ENCODE measurements at regions not wholly inside any gene's neighbourhood (a gene's known extent, or its start where the extent isn't known, plus 50 kb on each side); places are given as distances from the start of the nearest gene placed in this dataset.

DNA sequence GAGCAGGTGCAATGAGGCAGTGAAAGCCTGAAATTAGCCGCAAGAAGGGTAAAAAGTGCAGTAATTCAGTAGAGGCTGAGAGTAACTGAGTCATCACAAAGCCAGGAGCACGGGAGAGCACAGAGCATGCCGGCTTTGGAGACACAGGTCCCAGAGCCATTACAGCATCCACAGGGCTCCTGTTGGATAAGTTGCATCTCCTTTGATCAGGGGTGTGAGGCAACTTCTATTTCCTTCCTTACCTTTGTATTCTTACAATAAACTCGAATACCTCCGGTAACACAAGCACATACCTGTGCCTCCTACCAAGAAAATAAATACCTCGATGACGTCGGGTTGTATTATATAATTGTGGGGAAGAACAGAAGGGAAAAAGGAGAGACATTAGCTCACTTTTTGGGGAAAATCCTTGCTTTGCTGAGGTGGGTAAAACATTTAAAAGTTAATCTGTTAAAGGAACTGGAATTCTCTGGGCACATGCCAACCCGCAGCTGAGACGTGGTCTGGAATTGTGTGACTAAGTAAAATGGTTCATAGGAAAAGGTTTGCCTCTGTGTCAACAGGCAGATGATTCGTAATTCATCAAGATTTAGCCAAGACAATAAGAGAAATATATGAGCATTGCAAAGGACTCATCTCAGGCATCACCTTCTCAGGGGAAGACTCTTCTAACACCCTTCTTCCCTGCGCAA is 360.7 kb upstream of the ZFP64 start:
- no peak for DNase-seq

DNA sequence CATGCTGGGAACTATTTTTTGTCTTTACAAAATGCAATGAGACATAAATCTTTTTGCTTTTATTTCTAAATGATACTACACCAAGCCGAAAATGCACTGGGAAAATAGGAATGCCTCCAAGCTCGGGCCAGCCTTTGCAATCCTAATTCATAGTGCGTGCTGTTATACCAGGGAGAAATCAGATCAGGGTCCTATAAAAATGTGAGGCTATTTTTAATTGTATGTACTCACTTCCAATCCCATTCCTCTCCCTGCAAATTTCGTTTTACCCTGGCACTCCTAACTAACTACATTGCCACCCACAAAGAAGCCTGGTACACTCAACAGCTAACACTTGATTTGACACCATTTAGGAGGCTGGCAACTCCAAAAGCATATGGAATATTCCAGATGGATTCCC is 350.6 kb upstream of the ZFP64 start:
- DNase-seq: no peak

DNA sequence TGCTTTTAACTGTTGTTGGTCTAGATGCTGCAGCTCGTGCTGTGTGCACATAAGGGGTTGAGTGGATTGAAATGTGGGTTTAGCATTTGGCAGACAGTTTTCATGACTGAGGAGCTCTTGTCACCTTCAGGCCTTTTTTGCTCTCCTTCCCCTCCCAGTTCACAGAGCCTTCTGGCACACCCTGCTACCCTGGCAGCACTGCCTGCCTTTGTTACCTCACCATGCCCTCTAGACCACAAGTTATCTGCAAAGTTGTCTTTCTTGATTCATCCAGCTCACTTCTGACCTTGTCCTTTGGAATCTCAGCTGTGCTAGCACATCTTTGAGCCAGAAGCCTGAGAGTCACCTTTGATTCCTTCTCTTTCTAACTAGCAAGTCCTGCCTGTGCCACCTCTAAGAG is 348.9 kb upstream of the ZFP64 start:
- no peak for DNase-seq

DNA sequence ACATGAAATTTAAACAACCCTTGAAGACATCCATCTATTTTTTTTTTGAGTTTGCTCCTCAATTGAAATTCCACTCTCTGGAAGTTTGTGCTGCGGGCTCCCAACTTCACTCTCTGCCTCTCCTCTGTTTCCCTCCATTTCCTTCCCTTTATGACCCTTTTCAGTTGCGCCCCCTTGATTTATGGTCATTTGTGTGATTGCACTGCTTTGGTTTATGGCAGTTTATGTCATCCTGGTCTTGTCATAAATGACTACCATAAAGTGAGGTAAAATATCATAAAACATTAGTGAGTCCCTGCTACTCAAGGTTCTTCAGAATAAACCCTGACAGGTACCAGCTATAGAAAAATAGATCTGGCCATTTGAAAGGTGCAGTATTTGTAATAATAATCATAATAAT is 348.3 kb upstream of the ZFP64 start:
- no peak for DNase-seq

DNA sequence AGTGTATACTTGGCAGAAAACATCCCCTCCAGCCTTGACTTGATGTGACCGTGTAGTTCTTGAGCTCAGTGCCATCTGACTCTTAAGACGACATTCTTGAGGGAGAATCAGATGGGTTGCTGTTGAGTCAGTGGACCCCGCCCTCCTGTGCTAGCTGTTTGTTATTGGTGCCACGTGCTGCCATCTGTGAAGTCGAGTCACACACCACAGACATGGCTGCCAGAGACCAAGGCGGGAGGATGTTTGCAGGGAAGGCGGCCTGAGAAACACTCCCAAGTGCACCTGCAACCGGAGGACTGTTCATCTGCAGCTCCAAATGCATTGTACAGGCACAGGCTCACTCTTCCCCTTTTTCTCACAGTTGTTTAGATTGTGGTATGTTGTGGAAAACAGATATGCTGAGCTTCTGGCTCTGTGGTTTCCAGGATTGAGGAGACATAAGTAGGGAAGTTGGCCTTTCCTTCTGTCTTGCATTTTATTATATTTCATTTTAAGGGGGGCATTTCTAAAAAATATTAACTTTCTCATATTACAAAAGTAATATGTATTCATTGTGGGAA is 345.3 kb upstream of the ZFP64 start:
- DNase-seq: no peak

DNA sequence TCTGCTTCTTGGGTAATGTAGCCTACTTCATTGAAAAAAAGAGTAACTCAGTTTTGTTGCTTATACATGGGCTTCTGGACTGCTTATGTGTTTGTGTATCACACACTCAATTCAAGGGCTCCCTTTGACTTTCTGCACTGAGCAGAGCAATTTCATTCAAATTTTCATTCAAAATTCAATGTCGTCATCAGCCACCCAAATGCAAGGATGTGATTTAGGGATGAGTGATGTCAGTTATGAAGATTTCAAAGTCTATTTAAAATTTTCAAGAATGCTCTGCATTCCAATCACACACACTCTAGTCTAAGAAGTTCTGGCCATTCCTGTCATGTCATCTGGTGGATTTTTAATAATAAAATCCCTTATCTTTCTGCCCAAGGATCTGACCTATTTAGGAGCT is 344.5 kb upstream of the ZFP64 start:
- DNase-seq: no peak

DNA sequence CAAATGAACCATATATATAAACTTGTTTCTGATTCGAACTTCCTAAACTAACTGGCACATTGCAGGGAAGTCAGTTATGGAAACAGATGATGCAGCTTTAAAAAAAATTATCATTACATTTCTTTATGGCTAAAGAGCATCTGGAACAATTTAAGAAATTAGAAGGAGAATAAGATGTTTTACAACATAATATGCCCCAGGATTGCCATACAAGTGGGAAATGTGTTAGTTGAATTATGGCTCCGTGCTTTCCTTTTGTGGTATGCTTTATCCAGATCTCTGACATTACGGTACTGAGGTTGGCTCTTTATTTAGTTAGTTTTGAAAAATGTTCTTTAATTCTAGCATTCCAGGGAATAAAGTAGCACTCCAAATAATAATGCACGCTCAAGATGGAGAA is 343.0 kb upstream of the ZFP64 start:
- no peak for DNase-seq

DNA sequence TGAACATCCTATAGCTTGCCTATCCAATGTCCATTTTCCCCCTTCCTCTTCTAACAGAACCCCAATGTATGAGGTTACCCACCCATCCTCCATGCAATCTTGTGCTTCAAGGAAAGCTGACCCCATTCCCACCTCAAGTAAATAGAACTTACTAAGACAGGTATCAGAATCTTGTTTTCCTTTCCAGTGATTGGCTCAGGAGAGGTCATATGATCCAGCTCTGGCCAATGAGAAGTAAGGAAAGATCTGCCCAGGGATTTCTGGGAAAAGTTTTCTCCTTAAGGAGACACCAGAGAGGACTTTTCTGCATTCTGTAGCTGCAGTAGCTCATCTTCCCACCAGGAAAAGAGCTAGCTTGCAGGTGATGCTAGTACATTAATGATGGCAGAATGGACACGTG is 341.8 kb upstream of the ZFP64 start:
- no peak for DNase-seq

DNA sequence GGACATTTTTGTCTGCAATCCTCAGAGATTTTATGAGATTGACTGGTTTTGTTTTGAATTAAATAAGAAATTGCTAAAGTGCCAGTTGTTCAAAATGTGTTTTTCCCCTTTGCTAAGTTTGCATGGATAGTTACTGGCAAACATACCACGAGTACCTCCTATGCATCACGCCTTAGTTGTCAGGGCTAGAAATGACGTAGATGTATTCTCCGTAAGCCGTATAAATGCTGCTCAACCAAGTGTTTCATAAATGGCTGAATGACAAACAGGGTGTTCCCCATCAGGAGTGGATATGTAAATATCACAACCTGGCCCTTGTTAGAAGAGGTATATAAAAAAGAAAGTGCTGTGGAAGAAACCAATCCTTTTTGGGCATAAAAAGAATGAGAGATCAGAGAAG is 341.1 kb upstream of the ZFP64 start:
- no peak for DNase-seq

DNA sequence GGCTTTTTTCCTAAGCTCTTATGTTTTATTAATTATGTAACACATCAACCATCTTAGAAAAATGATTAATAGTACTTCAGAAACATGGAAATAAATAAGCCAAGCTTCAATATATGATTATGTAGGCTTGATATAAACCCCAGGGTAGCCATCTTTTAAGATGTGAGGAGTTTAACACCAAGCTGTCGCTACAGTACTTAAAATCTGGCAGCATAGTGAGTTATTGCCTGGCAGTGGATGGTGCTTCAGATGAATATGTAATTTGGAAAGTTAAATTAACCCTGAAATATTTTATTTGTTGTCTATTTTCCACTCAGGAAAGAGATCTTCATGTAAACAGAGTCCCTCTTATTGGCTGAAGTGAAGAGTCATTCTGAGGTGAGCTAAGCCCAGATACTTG is 339.0 kb upstream of the ZFP64 start:
- DNase-seq: no peak

DNA sequence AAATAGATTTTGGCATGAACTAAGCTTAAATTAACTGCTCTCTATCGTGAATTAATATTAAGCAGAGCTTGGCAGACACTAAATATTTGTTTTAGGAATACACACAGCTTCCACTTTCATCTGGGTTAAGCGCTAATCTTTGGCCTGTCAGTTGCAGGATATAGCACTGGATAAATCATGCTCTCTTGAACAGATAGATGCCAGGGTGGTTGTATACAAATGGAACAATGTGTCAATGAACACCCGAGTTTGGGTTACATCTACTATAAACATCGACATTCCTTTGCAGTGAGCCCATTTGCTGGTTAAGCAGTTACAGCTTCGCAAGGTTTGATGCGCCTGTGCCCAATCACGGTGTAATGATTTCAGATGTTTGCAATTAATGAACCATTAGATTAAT is 338.2 kb upstream of the ZFP64 start:
- DNase-seq: no peak

DNA sequence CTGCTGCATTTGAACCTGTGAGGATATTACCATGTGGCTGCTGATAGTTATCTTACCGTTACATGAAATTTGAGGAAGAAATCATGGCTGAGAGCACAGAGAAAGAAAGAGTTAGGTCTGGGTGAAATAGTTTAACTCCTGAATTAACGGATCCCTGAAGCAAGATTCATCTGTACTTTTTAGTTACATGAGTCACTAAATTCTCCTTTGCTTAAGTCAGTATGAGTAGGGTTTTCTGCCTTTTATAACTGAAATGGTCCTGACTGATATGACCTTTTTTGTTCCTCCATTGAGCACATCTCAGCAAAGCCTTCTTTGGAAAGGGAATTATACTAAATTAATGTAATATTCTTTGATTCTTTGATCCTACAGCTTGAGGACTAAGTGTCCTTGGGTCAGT is 333.3 kb upstream of the ZFP64 start:
- no peak for DNase-seq

DNA sequence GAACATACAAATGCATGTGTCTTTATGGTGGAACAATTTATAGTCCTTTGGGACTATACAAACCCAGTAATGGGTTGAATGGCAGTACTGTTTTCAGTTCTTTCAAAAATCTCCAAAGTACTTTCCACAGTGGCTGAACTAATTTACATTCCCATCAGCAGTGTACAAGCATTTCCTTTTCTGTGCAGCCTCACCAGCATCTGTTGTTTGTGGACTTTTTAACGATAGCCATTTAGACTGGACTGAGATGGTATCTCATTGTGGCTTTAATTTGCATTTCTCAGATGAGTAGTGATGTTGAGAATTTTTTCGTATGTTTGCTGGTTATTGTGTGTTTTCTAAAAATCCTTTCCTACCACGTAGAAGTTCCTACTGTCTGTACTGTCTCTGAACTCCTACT is 327.2 kb upstream of the ZFP64 start:
- DNase-seq: no peak

DNA sequence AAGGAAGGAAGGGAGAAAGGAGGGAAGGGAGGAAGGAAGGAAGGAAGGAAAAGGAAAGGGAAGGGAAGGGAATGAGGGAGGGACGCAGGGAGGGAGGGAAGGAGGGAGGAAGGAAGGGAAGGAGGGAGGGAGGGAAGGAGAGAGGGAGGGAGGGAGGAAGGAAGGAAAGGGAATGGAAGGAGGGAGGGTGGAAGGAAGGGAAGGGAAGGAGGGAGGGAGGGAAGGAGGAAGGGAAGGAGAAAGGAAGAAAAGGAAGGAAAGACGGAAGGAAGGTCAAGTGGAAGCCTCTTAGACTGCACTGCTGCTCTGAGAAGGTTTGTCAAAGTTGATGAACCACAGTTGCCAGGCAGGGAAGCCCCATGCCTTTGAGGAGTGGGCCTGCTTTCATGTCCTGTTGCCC is 324.3 kb upstream of the ZFP64 start:
- no peak for DNase-seq

DNA sequence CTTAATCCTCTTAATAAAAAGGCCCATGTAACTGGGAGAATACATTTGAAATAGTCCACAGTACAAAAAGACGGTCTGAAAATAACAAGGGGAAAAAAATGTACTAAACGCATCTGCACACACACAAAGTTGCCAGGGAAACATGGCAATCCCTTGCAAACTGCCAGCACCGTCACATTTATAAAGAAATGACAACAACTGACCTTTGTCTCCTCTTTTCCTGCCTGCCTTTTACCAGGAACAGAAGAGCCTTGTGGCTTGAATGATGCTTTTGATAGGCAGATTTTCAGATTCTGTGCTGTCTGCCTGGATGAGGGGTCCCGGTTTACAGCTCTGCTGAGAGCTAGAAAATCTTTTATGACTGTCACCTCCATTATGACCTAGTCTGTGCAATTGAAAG is 308.6 kb upstream of the ZFP64 start:
- DNase-seq: no peak

DNA sequence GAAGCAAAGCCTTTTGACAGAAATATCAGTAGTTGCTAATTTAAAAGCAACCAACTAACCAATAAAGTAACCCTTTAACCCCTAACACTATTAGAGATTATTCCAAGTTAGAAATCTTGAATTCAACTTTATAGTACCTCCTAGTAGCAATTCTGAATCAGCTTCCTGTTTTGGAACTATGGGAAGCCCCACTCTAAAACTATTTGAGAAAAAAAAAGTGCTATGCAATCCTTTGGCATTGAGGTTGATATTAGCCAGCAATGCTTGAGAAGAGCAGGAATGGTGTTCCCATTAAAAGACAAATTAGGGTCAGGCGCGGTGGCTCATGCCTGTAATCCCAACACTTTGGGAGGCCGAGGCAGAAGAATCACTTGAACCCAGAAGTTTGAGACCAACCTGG is 306.2 kb upstream of the ZFP64 start:
- no peak for DNase-seq

DNA sequence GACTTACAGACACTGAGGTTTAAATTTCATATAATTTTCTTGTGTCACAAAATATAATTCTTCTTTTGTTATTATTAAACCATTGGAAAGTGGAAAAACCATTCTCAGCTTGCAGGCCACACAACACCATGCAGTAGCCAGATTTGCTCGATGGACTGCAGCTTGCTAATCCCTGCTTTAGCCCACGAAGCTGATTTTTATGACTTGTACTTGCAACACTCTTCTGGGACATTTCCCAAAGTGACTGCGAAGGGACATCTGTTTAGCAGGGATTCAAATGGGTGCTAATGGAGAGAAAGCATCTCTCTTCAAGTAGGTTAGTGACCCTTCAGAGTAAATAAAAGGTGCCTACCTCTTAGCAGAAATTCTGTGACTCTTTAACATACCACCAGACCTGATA is 304.6 kb upstream of the ZFP64 start:
- no peak for DNase-seq

DNA sequence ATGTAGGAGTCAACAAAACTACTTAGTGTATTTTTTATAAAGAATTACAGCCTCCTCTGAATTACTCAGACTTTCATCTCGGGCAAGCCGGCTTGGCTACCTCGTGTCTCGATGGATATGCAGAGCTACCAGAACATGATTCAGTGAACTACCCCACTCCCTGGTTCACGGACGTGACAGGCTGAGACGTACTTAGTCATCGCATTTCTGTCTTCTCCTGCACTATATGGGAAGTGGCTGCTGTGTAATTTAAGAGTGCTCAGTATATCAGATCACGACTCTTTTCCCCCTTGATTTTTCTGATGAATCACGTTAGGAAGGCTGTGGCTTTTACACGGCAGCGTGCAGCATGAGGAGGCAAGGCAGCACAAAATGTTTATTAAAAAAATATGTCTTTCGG is 302.7 kb upstream of the ZFP64 start:
- DNase-seq: no peak

DNA sequence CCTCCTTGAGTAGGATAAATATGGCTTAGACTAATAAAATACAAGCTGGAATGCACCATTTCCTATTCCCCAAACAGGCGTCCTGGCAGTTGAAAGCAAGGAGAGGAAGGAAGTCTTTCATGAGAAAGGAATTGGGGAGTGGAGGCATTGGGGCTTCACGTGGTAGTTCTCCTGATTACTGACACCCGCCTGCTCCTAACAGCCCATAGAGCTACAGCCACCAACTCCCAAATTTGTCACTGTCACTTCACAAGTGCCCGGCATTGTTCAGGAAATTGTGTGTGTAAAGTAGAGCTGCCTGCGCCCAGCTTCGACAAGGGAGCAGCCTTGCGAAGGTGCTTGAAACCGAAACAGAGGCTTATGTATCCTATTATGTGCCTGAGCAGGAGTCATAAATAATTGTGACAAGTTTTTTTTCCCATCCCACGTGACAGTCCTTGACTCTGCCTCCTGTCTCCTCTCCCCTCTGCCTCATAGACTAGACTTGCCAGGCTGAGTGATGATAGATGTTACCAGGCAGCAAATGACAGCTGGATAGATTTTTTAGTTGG is 301.7 kb upstream of the ZFP64 start:
- DNase-seq: no peak

DNA sequence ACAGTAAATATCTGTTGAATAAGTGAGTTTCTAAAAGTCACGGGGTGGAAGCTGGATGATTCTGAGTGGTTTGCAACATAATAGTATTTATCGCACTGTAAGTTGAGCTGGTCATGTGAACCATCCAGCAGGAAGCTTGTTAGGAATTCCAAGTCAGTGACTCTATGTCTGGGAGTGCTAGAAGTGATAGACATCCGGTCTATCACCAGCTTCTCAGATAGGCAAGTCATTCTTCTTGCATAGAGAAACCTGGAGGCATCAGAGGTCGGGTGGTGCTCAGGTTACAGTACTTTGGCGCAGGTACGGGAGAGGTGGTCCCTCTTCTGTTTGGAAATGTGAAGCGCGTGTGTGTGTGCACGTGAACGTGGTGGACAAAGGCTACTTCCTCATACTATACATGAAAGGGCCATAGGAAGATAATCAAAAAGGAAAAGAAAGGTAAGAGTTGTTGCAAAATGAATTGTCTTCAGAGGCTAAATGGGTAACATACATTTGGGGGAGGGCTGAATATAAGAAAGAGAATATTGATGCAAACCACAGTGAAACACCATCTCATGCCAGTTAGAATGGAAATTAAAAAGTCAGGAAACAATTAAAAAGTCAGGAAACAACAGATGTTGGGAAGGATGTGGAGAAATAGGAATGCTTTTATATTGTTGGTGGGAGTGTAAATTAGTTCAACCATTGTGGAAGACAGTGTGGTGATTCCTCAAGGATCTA is 299.3 kb upstream of the ZFP64 start:
- no peak for DNase-seq

DNA sequence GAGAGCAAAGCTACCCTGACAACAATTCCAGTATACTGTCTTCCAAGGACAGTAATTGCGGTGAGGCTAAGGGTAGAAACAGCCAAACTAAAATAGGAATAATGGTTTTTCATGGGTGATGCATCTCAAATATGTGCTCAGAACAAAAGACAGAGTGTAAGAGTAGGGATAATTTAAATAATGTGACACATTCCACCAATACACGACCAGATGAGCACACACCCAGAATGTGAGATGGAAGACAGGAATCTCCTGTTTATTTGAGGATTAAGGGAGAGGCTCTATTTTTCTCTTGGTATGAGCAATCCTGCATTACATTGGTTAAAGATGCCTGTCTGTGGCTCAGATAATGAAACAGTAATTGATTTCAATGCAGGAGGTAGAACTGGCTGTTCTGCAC is 292.9 kb upstream of the ZFP64 start:
- DNase-seq: no peak

DNA sequence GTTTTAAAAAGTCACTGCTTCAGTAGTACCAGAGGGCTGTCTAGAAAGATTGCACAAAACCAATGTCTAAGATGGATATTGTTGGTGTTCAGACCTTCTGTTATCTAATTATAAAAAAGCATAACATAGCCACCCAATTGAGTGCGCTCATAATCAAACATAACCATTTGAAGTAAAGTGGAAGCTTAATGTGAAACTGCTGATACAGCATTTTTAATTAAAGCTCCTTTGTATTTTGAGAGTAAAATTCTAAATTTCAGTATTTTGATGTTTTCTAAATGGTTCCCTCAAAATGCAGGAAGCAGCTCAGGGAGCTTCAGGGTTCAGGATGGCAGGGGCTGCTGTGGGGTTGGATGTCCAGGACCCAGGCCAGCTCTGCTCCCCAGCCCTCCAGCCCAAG is 291.8 kb upstream of the ZFP64 start:
- DNase-seq: no peak

DNA sequence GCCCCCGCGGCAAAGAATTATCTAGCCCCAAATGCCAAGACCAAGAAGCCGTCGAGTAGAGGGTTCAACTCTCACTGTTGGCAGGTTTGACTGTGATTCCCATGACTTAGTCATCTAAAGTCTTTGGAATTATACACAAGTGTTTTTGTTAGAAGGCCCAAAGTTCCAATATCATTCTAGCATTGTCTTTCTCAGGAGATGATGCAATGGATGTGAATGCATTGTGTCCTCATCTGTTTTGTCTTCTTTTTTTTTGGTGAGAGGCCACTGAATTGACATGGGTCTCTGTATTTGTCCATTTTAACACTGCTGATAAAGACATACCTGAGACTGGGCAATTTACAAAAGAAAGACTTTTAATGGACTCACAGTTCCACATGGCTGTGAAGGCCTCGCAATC is 290.5 kb upstream of the ZFP64 start:
- no peak for DNase-seq

DNA sequence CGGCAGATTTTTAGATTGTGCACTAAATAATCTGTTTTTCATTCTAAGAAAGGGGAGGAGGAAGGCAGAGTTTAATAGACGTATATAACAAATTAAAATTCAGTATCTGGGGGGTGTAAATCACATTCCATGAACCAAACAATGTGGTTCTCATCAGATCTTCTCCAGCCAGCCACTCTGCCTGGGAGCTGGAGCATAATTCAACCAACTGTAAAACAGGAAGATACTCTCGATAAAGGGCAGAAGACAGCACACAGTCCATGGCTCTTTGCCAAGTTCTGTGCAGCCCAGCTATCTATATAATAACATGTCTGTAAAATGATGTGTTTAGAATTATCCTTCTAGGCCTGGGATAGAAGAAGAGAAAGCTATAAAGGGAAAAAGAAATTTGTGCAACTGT is 289.9 kb upstream of the ZFP64 start:
- DNase-seq: no peak

All from AML-193 (cell line).